SKM-1 (cell line): ENCODE measurements at regions not wholly inside any gene's neighbourhood (a gene's known extent, or its start where the extent isn't known, plus 50 kb on each side); places are given as distances from the start of the nearest gene placed in this dataset.
"Not testable (repeated sequence)": the region's sequence is repeated elsewhere in the genome, so short reads cannot be mapped to it uniquely, and the experiment has no call there.

Source experiments
- DNase-seq: peaks from one replicate; lab custom pipeline; 2025; ENCODE audit not compliant: unreplicated experiment; lab: John Stamatoyannopoulos, UW

GRCh38 chr6:71197267-71197666 lies 91.3 kb upstream of the OGFRL1 start:
- no peak for DNase-seq

DNA sequence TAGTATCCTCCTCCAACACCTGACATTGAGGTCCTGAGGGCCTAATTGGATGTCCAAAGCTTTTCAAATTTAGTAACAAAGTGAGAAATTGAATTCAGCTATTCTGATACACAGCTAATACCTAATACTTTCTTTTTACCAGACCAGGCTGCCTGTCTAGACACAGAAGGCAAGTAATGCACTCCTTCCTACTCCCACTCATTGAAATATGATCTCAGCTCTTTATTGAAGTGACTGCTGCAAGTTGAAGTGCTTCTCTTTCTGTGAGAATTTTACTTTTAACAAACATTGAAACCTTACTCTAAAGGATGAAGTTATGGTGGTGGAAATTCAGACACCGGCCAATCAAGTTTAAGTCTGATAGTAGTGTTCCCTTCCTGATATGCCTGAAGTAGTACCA lies 90.8 kb upstream of the OGFRL1 start:
- no peak for DNase-seq

DNA sequence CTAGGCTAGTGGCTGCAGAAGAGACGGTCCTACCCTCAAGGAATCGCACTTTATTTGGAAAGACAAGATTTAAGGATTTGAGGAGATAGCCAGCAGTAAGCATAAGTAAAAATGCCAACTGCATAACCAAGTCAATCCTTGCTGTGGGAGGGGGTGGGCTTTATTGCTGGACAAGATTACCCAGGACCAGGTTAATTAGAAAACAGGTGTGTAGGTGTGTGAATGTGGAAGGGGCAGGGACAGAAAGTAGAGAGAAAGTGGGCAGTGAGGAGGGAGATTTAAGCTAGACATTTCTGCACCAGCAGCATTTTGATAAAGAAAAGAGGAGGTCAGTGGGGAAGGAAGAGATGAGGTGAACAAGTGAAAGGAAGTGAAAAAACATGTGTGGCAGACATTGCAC lies 89.7 kb upstream of the OGFRL1 start:
- DNase-seq = no peak

- DNase-seq = no peak
These were observed 88.9 kb upstream of the OGFRL1 start for GRCh38 chr6:71199736-71200135.

- DNase-seq = no peak
These were observed 85.4 kb upstream of the OGFRL1 start for GRCh38 chr6:71203206-71203605.

DNA sequence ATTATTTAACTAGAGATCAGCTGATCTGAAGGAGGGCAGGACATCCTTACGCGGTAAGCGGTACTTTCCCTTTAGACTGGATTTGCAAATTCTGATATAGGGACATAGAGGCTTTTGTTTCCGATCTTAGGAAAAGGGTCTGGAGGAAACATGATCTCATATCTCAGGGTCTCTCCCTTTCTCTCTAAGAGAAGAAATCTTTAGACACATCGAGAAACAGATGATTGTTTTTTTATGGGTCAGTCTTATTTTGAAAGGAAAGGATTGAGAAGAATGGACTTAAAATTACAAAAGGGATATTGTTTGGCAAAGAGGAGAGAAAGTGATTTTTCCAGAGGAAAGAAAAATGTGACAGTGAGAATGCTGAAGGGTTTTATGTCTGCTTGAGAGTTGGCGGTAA lies 83.9 kb upstream of the OGFRL1 start:
- DNase-seq = no peak

DNA sequence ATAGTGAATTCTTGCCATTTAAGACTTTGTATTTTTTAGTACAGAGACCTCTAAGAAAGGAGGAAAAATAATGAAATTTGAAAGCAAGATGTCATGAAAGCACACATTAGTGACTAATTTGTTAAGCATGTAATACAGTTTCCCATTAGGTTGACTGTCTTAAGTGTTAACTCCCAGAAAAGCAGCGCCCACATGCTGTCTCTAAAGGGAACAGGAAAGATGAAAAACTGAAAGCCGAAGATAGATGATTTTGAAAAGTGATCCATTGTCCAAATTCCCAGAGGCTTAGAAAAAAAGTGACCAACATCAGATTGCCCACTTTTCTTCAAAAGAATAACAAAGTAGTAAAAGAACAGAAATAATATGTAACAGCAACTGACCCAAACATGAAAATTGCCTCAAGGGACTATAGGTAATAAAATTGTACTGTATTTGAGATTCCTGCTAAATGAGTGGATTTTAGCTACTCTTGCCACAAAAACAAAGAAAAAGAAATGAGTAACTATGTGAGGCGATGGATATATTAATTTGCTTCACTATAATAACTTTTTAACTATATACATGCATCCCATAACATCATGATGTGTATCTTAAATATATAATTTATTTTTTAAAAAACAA lies 83.2 kb upstream of the OGFRL1 start:
- no peak for DNase-seq

DNA sequence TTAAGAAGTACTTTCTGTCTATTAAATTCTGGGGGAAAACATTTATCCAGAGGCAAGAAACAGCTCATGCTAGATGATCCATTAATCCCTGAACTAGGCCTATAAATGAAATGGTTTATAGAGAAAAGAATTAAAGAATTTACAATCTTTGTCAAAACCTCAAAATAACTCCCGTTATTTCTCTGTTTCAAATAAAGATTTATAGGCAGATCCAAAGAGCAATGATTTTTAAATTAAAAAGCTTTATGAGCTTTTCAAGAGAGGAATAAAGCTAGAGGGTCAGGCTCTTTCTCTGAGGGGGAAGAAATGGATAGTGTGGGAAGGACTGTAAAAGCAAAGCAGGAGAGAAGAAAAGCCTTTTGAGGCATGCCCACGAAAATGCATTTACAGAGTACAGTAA lies 82.5 kb upstream of the OGFRL1 start:
- DNase-seq = no peak

GRCh38 chr6:71209206-71209605 lies 79.4 kb upstream of the OGFRL1 start:
- no peak for DNase-seq

DNA sequence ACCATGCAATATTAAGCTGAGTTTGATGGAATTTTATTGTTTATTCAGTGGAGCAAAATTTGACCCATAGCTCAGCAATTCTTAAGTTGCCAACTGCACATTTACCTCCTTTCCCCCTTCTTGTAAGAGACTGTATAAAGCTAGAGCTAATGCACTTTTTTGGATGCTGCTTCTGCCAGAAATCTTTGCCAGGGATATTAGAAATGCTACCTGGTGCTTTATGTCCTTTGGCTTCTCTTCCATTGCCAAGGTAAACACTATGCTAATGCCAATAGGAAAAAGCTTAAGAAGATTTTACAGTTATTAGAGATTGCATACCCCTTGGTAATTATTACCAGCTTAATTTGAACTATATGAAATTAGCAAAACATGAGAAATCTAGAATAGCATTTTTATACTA lies 79.0 kb upstream of the OGFRL1 start:
- no peak for DNase-seq

DNA sequence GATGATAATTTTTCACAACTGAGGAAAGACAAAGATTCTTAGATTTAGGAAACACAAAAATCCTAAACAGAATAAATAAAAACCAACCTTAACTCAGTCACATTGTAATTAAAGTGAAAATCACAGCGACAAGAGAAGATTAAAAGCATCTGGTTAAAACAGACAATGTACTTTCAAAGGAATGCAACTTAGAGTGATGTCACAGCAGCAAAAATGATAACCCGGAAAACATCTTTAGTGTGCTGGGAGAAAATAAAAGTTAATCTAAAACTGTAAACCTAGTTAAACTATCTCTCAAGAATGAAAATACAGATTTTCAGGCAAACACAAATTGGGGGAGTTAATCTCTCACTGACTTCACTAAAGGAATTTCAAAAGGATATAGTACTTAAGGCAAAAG lies 76.8 kb upstream of the OGFRL1 start:
- DNase-seq = no peak

- DNase-seq = no peak
These were observed 68.1 kb upstream of the OGFRL1 start for GRCh38 chr6:71220466-71220865.

GRCh38 chr6:71222671-71223070 lies 65.9 kb upstream of the OGFRL1 start:
- DNase-seq = no peak

DNA sequence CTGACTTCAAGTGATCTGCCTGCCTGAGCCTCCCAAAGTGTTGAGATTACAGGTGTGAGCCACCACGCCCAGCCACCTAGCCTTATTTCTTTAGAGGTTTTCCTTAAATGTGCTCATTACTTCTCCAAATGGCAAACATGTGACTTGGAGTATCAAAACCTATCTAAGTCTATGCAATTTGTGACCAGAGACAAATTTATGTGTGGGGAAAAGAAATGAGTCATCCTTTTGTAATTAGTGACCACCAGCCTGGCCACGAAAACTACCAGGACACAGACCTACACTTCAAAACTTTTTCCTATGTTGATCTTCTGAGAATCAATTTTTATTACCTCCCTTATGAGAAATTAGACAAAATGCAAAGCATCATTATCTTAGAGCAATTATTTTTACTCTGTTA lies 64.6 kb upstream of the OGFRL1 start:
- no peak for DNase-seq

- no peak for DNase-seq
These were observed 62.5 kb upstream of the OGFRL1 start for GRCh38 chr6:71226151-71226550.

DNA sequence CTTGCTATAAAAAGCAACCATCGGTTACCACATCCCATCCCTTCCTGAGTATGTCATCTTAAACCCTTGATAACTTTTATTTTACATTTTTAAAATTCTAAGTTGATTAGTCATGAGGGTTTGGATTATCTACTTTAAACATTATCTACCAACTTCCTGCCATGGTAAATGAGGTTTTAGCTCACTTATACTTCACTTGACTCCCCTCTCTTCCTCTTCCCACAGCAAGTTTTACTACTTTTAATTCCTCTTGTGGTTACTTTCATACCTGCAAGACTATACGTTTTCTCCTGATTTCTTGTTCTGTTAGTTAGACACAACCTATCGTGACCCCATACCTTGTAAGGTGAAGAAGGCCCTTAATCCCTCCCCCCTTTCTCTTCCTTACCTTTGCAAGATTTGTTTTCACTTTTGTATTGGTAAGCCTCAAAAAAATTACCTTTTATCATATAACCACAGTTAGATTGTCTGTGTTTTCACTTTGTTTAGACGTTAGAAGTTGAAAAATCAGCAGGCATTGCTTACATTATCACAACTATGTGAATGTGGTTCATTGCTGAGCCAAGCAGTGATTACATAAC lies 60.1 kb upstream of the OGFRL1 start:
- no peak for DNase-seq

- DNase-seq = no peak
These were observed 59.1 kb upstream of the OGFRL1 start for GRCh38 chr6:71229477-71229876.

DNA sequence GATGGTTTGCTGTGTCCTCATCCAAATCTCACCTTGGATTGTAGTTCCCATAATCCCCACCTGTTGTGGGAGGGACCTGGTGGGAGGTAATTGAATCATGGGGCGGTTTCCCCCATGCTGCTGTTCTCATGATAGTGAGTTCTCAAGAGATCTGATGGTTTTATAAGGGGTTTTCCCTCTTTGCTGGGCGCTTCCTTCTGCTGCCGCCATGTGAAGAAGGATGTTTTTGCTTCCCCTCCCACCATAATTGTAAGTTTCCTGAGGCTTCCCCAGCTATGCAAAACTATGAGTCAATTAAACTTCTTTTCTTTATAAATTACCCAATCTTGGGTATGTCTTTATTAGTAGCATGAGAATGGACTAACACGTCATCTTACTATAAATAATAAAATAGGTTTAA lies 55.7 kb upstream of the OGFRL1 start:
- DNase-seq = not testable (repeated sequence)

- no peak for DNase-seq
These were observed 51.6 kb upstream of the OGFRL1 start for GRCh38 chr6:71236926-71237434.

DNA sequence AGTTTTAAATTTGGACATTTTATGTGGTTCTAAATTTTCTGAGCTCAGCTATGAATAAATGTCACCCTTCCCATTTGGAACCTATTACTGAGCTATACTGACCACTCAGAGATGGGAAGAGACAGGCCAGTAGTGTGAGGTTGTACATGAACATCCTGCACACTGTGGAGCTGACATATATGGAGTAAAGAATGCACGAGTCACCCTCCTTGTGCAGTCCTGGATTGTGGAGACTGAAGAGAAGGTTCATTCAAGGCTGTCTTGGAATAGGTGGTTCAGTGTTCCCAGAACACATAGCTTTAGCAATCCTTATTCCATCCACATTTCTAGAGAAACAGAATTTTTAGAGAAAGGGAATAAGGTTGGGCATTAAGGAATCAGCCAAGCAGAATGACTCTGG lies 50.3 kb upstream of the OGFRL1 start:
- DNase-seq = no peak
